ENCODE measurements at regions not wholly inside any gene's neighbourhood (a gene's known extent, or its start where the extent isn't known, plus 50 kb on each side); places are given as distances from the start of the nearest gene placed in this dataset.
A peak's percentile ranks its signal among the peaks of the same experiment; 100 is the strongest.
"Not testable (repeated sequence)": the region's sequence is repeated elsewhere in the genome, so short reads cannot be mapped to it uniquely, and the experiment has no call there.

GRCh38 chr9:78383130-78383529 is 86.2 kb downstream of the PSAT1 start:
- DNase-seq = no peak

GRCh38 chr9:78386348-78386747 is 89.4 kb downstream of the PSAT1 start:
- DNase-seq = no peak

GRCh38 chr9:78386773-78387172 is 89.8 kb downstream of the PSAT1 start:
- DNase-seq = no peak

DNA sequence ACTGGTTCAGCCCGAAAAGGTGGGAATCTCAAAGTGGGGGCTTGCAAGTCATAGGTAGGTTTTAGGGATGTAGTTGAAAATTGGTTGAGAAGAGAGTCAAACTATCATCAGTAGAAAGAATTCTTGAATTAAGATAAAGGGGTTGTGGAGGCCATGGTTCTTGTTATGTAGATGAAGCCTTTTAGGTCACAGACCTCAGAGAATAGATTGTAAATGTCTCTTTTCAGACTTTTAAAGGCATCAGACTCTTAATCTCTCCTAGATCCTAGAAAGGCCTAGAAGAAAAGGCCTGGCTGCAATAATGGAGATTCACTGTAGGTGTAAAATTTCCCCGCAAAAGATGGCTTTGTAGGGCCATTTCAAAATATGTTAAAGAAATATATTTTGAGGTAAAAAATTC is 96.4 kb downstream of the PSAT1 start:
- no peak for DNase-seq

DNA sequence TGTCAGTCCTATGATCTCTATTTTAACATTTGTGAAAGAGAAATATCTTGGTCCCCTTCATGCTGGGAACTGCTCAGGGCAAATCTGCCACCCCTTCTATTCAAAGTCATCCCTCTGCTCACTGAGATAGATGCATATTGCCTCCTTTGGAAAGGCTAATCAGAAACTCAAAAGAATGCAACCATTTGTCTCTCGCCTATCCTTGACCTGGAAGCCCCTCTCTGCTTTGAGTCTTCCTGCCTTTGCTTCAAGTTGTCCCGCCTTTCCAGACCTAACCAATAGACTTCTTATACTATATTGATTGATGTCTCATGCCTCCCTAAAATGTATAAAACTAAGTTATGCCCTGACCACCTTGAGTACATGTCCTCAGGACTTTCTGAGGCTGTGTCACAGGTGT is 97.0 kb downstream of the PSAT1 start:
- DNase-seq = no peak

DNA sequence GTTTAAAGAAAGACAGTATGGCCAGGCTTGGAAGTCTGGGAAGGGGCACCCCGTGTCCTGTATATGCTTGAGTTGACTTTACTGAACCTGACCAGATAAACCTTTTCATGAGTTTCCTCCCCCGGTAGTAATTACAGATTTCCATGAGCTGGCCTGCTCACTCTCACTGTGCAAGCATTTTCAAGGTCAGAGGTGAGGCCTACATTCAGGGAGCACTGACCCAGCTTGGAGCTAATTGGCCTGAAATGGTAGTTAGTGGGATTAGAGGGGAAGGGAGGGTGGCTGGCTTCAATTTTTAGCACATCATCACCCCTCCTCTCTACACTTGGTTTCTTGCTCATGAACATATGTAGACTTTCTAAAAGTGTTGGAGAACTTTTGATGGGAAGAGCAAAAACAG is 99.2 kb downstream of the PSAT1 start:
- DNase-seq = no peak

GRCh38 chr9:78397045-78397444 is 100.1 kb downstream of the PSAT1 start:
- DNase-seq = peak in 1 of 2 experiments; percentile 16

DNA sequence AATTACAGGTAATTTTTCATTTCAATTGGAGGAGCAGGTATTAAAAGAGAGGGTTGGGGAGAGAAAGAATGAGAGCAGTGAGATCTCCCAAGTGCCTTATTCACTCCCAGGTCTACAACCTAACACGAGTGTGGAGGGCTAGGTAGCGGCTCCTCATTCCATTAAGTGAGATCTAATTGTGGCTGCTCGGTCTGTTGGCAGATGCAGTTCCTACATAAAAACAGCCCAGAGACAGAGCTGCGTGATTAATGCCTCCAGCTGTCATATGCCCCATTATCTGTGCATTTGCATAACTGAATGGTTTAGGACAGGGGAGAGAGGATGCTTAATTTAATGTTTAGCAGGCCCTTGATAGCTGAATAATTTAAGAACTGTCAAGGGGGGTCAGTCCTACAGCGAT is 100.5 kb downstream of the PSAT1 start:
- DNase-seq = peak; percentile 42 to 77

DNA sequence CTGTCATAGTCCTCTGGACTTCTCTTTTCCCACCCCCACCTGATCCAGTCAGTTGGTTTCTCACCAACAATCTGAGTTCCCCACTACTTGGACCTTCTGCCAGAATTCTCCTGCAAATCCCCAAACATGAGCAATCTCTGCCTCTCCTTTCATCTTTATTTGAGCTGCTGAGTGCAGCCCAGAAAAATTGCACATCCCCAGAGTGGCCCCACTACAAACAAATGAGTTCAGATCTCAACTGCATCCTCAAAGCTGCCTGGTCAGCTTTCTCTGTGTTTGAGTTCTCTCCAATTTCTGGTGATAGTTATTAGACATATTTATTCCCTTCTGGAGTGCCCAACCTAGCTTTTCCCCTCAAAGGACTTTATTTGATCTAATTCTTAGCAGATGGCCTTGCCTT is 102.2 kb downstream of the PSAT1 start:
- DNase-seq = no peak

DNA sequence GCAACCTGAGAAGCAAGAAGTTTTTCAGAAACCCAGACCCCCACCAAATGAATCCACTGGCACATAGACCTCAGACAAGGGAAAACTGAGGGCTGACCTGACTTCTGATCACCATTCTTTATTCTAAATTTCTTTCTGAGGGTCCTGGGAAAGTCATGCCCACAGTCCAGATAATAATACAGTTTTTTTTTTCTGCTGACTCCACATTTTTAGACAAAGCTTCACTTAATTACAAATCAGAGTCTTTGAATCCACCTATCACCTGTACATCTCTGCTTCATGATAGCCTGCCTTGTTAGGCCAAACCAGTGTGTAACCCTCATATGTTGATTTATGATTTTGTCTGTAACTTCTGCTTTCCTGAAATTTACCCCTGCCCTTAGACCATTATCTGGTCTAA is 103.6 kb downstream of the PSAT1 start:
- DNase-seq = no peak

DNA sequence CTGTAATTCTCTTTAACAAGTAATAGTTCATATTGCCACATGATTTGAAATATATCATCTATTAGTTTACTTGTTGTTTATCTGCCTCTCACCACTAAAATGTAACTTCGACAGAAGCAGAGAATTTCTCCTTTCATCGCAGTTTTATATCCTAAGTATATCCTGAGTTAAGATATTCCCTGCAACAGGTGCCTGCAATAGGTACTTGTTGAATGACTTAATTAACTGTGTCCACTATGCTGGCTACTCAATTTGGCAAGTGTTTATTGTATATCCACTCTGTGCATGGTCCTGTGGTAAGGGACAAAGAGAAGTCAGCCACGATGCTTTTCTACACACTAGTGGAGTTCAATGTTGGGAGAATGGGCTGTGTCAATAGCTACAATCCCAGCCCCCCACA is 108.5 kb downstream of the PSAT1 start:
- DNase-seq = no peak

GRCh38 chr9:78406146-78406545 is 109.2 kb downstream of the PSAT1 start:
- no peak for DNase-seq

- no peak for DNase-seq
These were observed 110.0 kb downstream of the PSAT1 start for GRCh38 chr9:78406933-78407332.

DNA sequence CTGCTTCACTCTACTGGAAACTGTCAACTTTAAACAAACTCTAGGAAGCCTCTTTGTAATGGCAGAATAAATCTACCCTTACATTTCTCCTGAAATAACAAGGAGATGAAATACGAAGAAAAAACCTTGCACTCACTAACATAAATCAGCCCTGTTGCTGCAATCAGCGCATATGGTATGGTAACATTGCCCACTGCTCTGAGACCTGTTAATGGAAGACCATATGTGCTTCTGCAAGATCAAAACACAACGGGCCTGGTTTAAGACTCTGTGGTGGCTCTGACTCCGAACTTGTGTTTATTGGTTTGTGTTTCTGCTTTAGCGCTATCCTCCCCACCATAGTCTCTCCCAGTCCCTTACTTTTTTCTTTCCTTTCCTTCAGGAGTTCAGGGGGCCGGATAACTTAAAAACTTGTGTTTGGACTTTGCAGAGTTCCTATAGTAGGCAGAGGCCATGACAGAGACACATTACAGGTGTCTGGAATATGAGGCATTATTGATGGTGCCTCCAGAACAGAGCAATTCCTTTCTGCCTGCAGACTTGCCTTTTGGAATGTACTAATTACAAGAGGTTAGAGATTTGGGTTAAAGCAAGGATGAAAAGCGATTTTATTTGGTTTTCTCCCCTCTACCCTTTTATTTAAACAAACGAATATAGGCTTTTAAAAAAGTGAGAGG is 110.8 kb downstream of the PSAT1 start:
- no peak for DNase-seq

GRCh38 chr9:78408388-78408787 is 111.5 kb downstream of the PSAT1 start:
- no peak for DNase-seq

DNA sequence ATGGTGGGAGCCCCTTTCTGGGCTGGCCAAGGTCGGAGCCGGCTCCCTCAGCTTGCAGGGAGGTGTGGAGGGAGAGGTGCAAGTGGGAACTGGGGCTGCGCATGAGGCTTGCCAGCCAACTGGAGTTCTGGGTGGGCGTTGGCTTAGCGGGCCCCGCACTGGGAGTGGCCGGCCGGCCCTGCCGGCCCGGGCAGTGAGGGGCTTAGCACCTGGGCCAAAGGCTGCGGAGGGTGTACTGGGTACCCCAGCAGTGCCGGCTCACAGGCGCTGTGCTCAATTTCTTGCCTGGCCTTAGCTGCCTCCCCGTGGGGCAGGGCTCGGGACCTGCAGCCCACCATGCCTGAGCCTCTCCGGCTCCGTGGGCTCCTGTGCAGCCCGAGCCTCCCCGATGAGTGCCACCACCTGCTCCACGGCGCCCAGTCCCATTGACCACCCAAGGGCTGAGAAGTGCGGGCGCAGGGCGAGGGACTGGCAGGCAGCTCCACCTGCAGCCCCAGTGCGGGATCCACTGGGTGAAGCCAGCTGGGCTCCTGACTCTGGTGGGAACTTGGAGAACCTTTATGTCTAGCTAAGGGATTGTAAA is 113.1 kb downstream of the PSAT1 start:
- DNase-seq = not testable (repeated sequence)

DNA sequence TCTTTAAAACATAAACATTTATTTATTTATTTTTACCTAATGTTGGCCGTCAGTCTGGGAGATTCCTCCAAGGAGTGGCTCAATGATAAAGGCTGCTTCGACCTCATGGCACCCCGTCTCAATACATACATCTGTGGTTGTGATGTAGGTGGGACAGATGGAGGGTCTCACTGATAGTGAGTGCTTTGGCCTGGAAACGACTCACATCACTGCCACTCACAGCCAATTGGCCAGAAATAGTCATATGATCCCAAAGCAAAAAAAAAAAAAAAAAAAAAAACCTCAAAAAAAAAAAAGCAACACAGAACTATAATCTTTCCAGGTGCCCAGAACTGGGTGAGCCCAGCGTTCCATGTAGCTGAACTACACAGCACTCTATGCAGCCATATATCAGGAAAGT is 125.4 kb downstream of the PSAT1 start:
- DNase-seq = no peak

GRCh38 chr9:78424299-78424698 is 127.4 kb downstream of the PSAT1 start:
- DNase-seq = no peak

GRCh38 chr9:78428640-78429039 is 131.7 kb downstream of the PSAT1 start:
- DNase-seq = no peak

GRCh38 chr9:78430387-78430786 is 133.5 kb downstream of the PSAT1 start:
- DNase-seq = no peak

DNA sequence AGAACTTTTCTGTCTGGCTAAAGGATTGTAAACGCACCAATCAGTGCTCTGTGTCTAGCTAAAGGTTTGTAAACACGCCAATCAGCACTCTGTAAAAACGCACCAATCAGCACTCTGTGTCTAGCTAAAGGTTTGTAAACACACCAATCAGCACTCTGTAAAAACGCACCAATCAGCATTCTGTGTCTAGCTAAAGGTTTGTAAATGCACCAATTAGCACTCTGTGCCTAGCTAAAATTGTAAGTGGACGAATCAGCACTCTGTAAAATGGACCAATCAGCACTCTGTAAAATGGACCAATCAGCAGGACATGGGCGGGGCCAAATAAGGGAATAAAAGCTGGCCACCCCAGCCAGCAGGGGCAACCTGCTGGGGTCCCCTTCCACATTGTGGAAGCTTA is 134.1 kb downstream of the PSAT1 start:
- not testable (repeated sequence) for DNase-seq

DNA sequence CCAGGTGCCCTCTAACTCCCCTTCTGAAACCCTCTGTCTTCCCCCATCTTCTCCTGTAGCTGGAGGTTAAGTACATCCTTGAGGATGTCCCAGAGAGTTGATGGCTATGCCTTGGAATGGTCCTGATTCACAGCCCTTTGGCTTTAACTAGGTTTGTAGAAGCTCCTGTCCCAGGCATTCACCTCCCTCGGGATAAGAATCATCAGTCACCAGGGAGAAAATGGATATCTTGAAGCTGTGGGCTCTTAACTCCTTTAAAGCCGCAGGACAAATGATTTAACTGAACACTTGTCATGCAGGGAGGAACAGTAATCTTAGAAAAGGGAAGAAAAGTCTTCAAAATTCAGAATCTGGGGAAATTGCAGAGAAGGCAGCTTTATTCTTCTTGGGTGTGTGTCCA is 139.9 kb downstream of the PSAT1 start:
- no peak for DNase-seq

DNA sequence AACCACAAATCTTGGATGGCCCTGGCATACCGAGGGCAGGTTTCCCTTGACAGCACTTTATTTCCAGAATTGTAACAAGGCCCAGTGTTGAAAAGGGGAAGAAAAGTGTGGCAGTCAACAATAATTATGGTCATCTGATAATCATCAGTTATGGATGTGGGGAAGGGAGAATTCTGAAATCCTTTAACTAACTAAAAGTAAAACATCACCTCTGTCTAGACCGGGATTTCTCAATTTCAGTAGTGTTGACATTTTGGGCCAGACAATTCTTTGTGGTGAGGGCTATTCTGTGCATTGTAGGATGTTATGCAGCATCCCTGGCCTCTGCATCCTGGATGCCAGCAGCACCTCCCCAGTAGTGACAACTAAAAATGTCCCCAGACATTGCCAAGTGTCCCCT is 140.4 kb downstream of the PSAT1 start:
- DNase-seq = no peak

DNA sequence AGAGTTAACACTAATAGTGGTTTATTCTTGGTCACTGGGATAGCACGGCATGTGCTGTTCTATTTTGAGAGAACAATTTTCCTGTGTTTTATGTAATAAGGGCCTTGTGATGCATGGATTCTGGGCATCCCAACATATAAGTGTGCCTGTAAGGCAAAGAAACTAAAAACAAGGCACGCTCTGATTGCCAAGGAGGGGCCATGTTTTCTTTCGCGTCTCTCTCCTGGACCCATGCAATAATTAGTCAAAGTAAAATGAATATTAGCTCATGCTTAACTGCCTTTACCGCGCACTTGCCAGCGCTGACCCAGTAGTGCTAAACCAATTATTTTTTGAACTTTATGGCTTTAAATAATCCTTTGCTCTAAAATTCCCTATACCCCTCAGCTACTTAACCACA is 140.9 kb downstream of the PSAT1 start:
- no peak for DNase-seq

DNA sequence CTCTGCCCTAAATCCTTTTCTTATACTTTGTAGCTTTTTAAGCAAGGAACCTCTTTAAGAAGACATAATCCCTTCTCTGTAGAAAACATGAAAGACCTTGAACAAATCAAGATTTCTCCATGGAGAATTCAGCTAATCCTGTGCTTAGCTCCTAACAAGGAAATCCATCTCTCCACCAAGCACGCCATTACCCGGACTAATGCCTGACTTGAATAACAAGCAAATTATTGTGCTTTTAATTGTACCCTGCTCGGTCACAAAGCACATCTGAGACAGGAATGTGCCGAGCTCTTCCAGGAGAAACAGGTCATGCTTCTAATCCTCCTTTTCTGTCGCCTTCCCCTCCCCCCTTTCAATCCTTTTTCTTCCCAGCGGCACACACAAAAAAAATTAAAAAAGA is 141.3 kb downstream of the PSAT1 start:
- no peak for DNase-seq
